PC-9 (cell line): ENCODE measurements at regions not wholly inside any gene's neighbourhood (a gene's known extent, or its start where the extent isn't known, plus 50 kb on each side); places are given as distances from the start of the nearest gene placed in this dataset.

Experiments
- BruUV-seq: library from RNA; stranded (reverse); fragments of 400-500 nt; replicated peaks from 2 replicates; lab custom pipeline; 2021; lab: Mats Ljungman, UMichigan
- CTCF ChIA-PET: fragments of 300-600 bp; sonication (Branson Sonifier 250); formaldehyde crosslinking; loops from one replicate; lab custom pipeline; 2022; ENCODE audit warnings: antibody characterized with exemption; lab: Charles Lee
- POLR2A ChIA-PET: fragments of 300-600 bp; sonication (Branson Sonifier 250); formaldehyde crosslinking; loops from one replicate; lab custom pipeline; 2022; ENCODE audit warnings: antibody characterized with exemption; ENCODE audit not compliant: unreplicated experiment; lab: Charles Lee
- DNase-seq, 2 experiments: peaks; one replicate each; pipeline versions ENCODE4 v3.0.0 to v3.0.0-alpha.2; 2015 to 2022; ENCODE audit warnings: mixed read lengths in 1 of 2
- H2AFZ ChIP-seq: fragments of 200-600 bp; sonication (generic); 2 replicates; pipeline ENCODE4 v1.8.1; 2017; ENCODE audit warnings: antibody characterized with exemption
- H3F3A ChIP-seq: fragments of 200-600 bp; sonication (generic); 2 replicates; pipeline ENCODE4 v1.8.1; 2017; ENCODE audit warnings: antibody characterized with exemption, mild to moderate bottlenecking, low read depth; ENCODE audit not compliant: insufficient read depth
- H3K27ac ChIP-seq: fragments of 200-600 bp; sonication (generic); 2 replicates; pipeline ENCODE4 v1.6.1; 2016; ENCODE audit warnings: mixed run types
- H3K27me3 ChIP-seq: fragments of 200-600 bp; sonication (generic); 2 replicates; pipeline ENCODE4 v1.6.1; 2016; ENCODE audit warnings: low read depth, mixed run types; ENCODE audit not compliant: insufficient read depth
- H3K36me3 ChIP-seq: fragments of 200-600 bp; sonication (generic); 2 replicates; pipeline ENCODE4 v1.6.1; 2016; ENCODE audit warnings: low read depth, mixed run types
- H3K4me1 ChIP-seq: fragments of 200-600 bp; sonication (generic); replicated peaks from 2 replicates; pipeline ENCODE4 v1.6.1; 2016; ENCODE audit warnings: mixed run types; ENCODE audit not compliant: insufficient read depth
- H3K4me2 ChIP-seq: fragments of 200-600 bp; sonication (generic); 2 replicates; pipeline ENCODE4 v1.6.1; 2017; ENCODE audit warnings: mixed run types
- H3K4me3 ChIP-seq: fragments of 200-600 bp; sonication (generic); 2 replicates; pipeline ENCODE4 v1.6.1; 2016; ENCODE audit warnings: mixed run types
- H3K79me2 ChIP-seq: fragments of 200-600 bp; sonication (generic); 2 replicates; pipeline ENCODE4 v1.6.1; 2017; ENCODE audit warnings: low read depth, mixed run types
- H3K9me2 ChIP-seq: fragments of 200-600 bp; sonication (generic); 2 replicates; pipeline ENCODE4 v1.8.1; 2017; ENCODE audit warnings: mild to moderate bottlenecking; ENCODE audit not compliant: insufficient read depth
- H3K9me3 ChIP-seq: fragments of 200-600 bp; sonication (generic); 2 replicates; pipeline ENCODE4 v1.8.1; 2016; ENCODE audit warnings: low read depth; ENCODE audit not compliant: insufficient read depth
- H4K20me1 ChIP-seq: fragments of 200-600 bp; sonication (generic); 2 replicates; pipeline ENCODE4 v1.8.1; 2017; ENCODE audit not compliant: insufficient read depth
- CTCF ChIP-seq: fragments of 200-600 bp; sonication (generic); conservative IDR thresholded peaks from 2 replicates; pipeline ENCODE4 v1.6.1; 2017; ENCODE audit warnings: mixed run types, antibody characterized with exemption, mild to moderate bottlenecking, moderate library complexity
- EZH2 ChIP-seq: fragments of 200-600 bp; sonication (generic); IDR thresholded peaks from 2 replicates; pipeline ENCODE4 v1.8.0; 2017; ENCODE audit warnings: antibody characterized with exemption, low read depth
- intact Hi-C: fragments of 100-400 bp; cut with micrococcal nuclease; formaldehyde crosslinking; loops from one replicate; pipeline ENCODE4 v1.10.0; 2022; ENCODE audit not compliant: unreplicated experiment

- BruUV-seq = no TSS peak
- H3K4me3 ChIP-seq = no peak overlapping the region
- TF ChIP-seq EZH2 (no peak), CTCF (no peak)
- H3K9me3 ChIP-seq = no peaks in the 10 kb centered on the region
- H3K9me2 ChIP-seq = no peaks in the 10 kb centered on the region
- H3K27ac ChIP-seq = no peak overlapping the region
- intact Hi-C loops = no loop called here
- no peaks in the 10 kb centered on the region for H4K20me1 ChIP-seq
- no peaks in the 10 kb centered on the region for H3F3A ChIP-seq
- H3K36me3 ChIP-seq = no peaks in the 10 kb centered on the region
- CTCF ChIA-PET = no interaction called here
- no peaks in the 10 kb centered on the region for H3K4me1 ChIP-seq
- no peak overlapping the region for H3K4me2 ChIP-seq
- H3K79me2 ChIP-seq = no peaks in the 10 kb centered on the region
- H2AFZ ChIP-seq = no peak overlapping the region
- POLR2A ChIA-PET = no interaction called here
- DNase-seq = no peak
- H3K27me3 ChIP-seq = no peaks in the 10 kb centered on the region
Observed at GRCh38 chr18:38520786-38521185, 955.2 kb upstream of the CELF4 start.

- no peaks in the 10 kb centered on the region for H3F3A ChIP-seq
- no peaks in the 10 kb centered on the region for H3K27me3 ChIP-seq
- H4K20me1 ChIP-seq = no peaks in the 10 kb centered on the region
- H3K9me3 ChIP-seq = no peaks in the 10 kb centered on the region
- H3K4me3 ChIP-seq = no peak overlapping the region
- H2AFZ ChIP-seq = no peak overlapping the region
- no peaks in the 10 kb centered on the region for H3K4me1 ChIP-seq
- no peak overlapping the region for H3K27ac ChIP-seq
- BruUV-seq = no TSS peak
- no peak for DNase-seq
- ChIA-PET POLR2A (no interaction called here), CTCF (no interaction called here)
- intact Hi-C loops = no loop called here
- H3K36me3 ChIP-seq = no peaks in the 10 kb centered on the region
- no peak overlapping the region for H3K4me2 ChIP-seq
- TF ChIP-seq EZH2 = no peak
- TF ChIP-seq CTCF = no peak
- no peaks in the 10 kb centered on the region for H3K79me2 ChIP-seq
- no peaks in the 10 kb centered on the region for H3K9me2 ChIP-seq
Observed at GRCh38 chr18:38502539-38502938, 936.9 kb upstream of the CELF4 start.

GRCh38 chr18:38497266-38497665 is 931.7 kb upstream of the CELF4 start:
- Histone ChIP-seq H3K4me2 (no peak overlapping the region), H3K79me2 (no peaks in the 10 kb centered on the region), H3K27ac (no peak overlapping the region), H3K9me3 (no peaks in the 10 kb centered on the region), H3K27me3 (no peaks in the 10 kb centered on the region), H3K9me2 (no peaks in the 10 kb centered on the region), H3K36me3 (no peaks in the 10 kb centered on the region), H2AFZ (no peak overlapping the region), H3K4me1 (no peaks in the 10 kb centered on the region), H3F3A (no peaks in the 10 kb centered on the region), H4K20me1 (no peaks in the 10 kb centered on the region), H3K4me3 (no peak overlapping the region)
- intact Hi-C loops = no loop called here
- no peak for TF ChIP-seq CTCF
- no peak for TF ChIP-seq EZH2
- BruUV-seq = no TSS peak
- ChIA-PET CTCF (no interaction called here), POLR2A (no interaction called here)
- DNase-seq = no peak
